ENCODE measurements at regions not wholly inside any gene's neighbourhood (a gene's known extent, or its start where the extent isn't known, plus 50 kb on each side); places are given as distances from the start of the nearest gene placed in this dataset.

DNA sequence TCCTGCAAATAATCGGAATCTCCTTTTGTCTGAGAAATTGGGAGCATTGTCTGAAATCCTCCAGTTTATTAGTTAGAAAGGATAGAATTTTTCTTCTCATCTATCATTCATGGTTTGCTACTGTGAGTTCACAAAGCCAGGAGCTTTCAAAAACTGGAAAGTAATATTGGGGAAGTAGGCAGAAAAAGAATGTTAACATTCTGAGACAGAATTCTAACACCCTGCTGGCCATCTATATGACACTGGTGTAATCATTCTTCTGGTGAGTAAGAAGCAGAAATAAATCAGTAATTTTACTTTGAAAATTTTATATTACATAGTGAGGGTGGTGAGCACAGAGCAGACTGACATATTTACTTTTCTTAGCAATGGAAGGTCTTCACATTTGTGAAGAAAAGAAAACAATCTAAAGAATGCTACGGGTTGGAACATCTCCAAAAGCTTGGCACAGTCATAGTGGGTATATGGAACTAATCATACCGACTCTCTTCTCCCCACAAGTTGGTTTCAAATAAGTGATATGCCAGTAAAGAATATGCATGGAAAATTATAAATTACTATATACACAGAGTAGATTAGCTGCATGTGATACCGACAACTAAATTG, 344.9 kb downstream of the LPIN1 start:
- TF ChIP-seq, protein P1, sequence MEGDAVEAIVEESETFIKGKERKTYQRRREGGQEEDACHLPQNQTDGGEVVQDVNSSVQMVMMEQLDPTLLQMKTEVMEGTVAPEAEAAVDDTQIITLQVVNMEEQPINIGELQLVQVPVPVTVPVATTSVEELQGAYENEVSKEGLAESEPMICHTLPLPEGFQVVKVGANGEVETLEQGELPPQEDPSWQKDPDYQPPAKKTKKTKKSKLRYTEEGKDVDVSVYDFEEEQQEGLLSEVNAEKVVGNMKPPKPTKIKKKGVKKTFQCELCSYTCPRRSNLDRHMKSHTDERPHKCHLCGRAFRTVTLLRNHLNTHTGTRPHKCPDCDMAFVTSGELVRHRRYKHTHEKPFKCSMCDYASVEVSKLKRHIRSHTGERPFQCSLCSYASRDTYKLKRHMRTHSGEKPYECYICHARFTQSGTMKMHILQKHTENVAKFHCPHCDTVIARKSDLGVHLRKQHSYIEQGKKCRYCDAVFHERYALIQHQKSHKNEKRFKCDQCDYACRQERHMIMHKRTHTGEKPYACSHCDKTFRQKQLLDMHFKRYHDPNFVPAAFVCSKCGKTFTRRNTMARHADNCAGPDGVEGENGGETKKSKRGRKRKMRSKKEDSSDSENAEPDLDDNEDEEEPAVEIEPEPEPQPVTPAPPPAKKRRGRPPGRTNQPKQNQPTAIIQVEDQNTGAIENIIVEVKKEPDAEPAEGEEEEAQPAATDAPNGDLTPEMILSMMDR (IDR thresholded peaks at IDR 0.05; ENCODE audit: unreplicated experiment), result no peak
- H3K9me3 Mint-ChIP-seq (ENCODE audit: low read depth), result no peaks in the 10 kb centered on the region
- peaks cover 2% of the 10 kb centered on the region for H3K4me1 Mint-ChIP-seq (ENCODE audit: low read depth)
- H3K4me3 Mint-ChIP-seq (ENCODE audit: low read depth), result no peak overlapping the region
- H3K36me3 Mint-ChIP-seq (ENCODE audit: insufficient read depth), result no peaks in the 10 kb centered on the region
- H3K27ac Mint-ChIP-seq, result no peak overlapping the region
- no peaks in the 10 kb centered on the region for H3K27me3 Mint-ChIP-seq
- no peak for DNase-seq (ENCODE audit: low spot score, unreplicated experiment)

DNA sequence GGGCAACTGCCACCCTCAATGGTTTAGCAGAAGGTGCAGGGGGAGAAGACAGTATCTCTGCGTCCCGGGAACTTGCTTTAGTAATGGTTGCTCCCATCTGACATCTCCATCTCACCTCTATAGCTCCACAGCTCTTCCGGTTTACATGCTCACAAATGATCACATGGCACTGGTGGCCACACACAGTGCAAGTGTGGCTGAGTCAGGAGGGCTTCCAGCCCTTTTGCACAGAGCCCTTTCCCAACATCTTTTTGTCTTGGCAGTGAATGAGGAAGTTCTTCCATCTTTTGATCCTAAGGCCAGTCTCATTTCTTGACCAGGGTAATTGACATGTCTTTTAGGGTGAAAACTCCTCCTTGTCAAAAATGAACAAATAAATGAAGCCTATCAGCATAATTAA, 347.7 kb downstream of the LPIN1 start:
- no peaks in the 10 kb centered on the region for H3K36me3 Mint-ChIP-seq (ENCODE audit: insufficient read depth)
- TF ChIP-seq, protein P1 (IDR thresholded peaks at IDR 0.05; ENCODE audit: unreplicated experiment), result no peak
- H3K9me3 Mint-ChIP-seq (ENCODE audit: low read depth), result no peaks in the 10 kb centered on the region
- peaks cover 3% of the 10 kb centered on the region for H3K4me1 Mint-ChIP-seq (ENCODE audit: low read depth)
- DNase-seq (ENCODE audit: low spot score, unreplicated experiment), result no peak
- H3K27me3 Mint-ChIP-seq, result no peaks in the 10 kb centered on the region
- H3K27ac Mint-ChIP-seq, result no peak overlapping the region
- no peak overlapping the region for H3K4me3 Mint-ChIP-seq (ENCODE audit: low read depth)

DNA sequence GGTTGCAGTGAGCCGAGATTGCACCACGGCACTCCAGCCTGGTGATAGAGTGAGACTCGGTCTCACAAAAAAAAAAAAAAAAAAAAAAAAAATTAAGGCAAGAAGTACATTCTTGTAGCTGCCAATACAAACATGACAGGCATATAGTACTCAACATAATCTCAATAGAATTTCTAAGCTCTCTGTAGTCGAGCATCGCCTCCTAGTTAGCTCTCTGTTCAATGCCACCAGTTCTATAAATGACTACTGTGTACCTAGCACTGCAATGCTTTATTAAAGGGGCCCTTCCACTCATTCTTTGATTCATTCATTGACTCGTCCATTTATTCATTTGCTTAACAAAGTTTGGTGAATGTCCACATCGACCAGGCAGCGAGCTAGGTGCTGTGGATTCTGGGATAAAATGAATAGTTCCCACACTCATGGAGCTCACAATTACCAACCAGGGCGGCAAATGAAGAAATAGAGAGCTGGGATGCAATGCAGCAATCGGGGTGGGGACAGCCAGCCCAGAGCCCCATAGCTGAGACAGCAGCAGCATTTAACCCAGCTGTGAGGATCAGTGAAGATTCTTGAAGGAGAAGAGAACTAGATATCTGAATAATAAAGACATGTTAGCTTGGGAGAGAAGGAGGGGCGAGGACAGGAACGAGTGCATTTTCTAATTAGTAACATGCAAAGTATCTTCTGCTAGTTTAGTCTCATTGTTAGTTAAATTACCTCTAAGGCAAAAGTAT, 349.8 kb downstream of the LPIN1 start:
- Mint-ChIP-seq H3K27me3 (no peaks in the 10 kb centered on the region), H3K9me3 (ENCODE audit: low read depth) (no peaks in the 10 kb centered on the region), H3K27ac (no peak overlapping the region), H3K4me1 (ENCODE audit: low read depth) (peaks cover 1% of the 10 kb centered on the region), H3K36me3 (ENCODE audit: insufficient read depth) (no peaks in the 10 kb centered on the region), H3K4me3 (ENCODE audit: low read depth) (no peak overlapping the region)
- TF ChIP-seq, protein P1 (IDR thresholded peaks at IDR 0.05; ENCODE audit: unreplicated experiment), result no peak
- DNase-seq (ENCODE audit: low spot score, unreplicated experiment), result no peak

DNA sequence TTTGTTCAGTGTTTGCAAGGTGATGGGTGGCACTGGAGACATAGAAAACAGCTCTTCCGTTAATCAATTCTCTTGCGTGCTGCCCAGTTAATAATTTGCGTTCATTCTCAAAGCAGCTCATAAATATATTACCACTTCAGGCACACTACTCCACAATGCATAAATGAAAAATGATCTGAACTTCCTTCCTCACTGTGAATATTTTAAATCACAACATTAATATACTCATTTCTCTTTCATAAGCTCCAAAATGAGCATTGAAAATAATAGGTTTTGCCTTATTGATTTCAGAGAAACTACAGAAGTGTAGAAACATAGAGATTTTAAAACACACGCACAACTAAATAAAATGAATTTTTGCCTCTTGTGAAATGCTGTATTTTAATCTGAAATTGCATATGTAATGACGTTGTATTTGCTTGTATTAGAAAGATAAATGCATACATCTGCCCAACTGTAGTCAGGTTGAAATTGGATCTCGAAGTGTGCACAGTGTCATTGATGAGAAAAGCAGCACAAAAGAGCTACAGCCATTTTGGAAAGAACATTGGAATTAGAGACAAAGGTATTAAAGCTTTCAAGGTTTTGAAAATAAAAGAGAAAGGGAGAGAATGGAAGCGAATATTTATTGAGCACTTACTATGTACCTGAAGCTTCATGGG, 350.5 kb downstream of the LPIN1 start:
- Mint-ChIP-seq H3K4me3 (ENCODE audit: low read depth) (no peak overlapping the region), H3K27me3 (no peaks in the 10 kb centered on the region), H3K27ac (no peak overlapping the region), H3K9me3 (ENCODE audit: low read depth) (no peaks in the 10 kb centered on the region), H3K4me1 (ENCODE audit: low read depth) (peaks cover 1% of the 10 kb centered on the region), H3K36me3 (ENCODE audit: insufficient read depth) (no peaks in the 10 kb centered on the region)
- DNase-seq (ENCODE audit: low spot score, unreplicated experiment), result no peak
- TF ChIP-seq, protein P1 (IDR thresholded peaks at IDR 0.05; ENCODE audit: unreplicated experiment), result no peak

DNA sequence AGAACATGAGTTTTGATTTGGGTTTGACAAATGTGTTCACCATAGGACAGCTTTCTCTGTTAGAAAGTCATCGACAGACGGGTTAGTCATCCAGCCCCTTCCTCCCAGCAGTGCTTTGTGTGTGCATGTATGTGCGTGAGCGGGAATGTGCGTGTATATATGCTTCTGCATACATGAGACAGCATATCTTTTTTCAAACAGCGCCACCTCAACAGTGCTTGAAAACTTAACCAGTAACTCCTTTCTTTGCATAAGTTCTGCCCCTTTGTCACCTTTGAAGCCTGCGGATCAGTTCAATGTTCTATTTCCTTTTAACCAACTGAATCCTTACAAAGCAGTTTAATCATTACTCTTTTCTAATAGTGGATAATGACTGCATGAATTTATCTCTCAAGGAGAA, 351.4 kb downstream of the LPIN1 start:
- Mint-ChIP-seq H3K4me3 (ENCODE audit: low read depth) (no peak overlapping the region), H3K4me1 (ENCODE audit: low read depth) (peaks cover 1% of the 10 kb centered on the region), H3K27ac (no peak overlapping the region), H3K36me3 (ENCODE audit: insufficient read depth) (no peaks in the 10 kb centered on the region), H3K27me3 (no peaks in the 10 kb centered on the region), H3K9me3 (ENCODE audit: low read depth) (no peaks in the 10 kb centered on the region)
- TF ChIP-seq, protein P1 (IDR thresholded peaks at IDR 0.05; ENCODE audit: unreplicated experiment), result no peak
- no peak for DNase-seq (ENCODE audit: low spot score, unreplicated experiment)

Measured in progenitor cell of endocrine pancreas (in vitro differentiated cells).